Activated CD4-positive, alpha-beta T cell treated with anti-CD3 and anti-CD28 coated beads, Interleukin-10, Interleukin-2, amounts not matched to agents 100 ng/mL and 50 ng/mL, durations not matched to agents 16 hours and 8 hours (primary cell): ENCODE measurements at regions not wholly inside any gene's neighbourhood (a gene's known extent, or its start where the extent isn't known, plus 50 kb on each side); places are given as distances from the start of the nearest gene placed in this dataset.
A peak's percentile ranks its signal among the peaks of the same experiment; 100 is the strongest.
"Not testable (repeated sequence)": the region's sequence is repeated elsewhere in the genome, so short reads cannot be mapped to it uniquely, and the experiment has no call there.

Experiments used
- DNase-seq: peaks from one replicate; pipeline ENCODE4 v3.0.0-alpha.2; 2020

DNA sequence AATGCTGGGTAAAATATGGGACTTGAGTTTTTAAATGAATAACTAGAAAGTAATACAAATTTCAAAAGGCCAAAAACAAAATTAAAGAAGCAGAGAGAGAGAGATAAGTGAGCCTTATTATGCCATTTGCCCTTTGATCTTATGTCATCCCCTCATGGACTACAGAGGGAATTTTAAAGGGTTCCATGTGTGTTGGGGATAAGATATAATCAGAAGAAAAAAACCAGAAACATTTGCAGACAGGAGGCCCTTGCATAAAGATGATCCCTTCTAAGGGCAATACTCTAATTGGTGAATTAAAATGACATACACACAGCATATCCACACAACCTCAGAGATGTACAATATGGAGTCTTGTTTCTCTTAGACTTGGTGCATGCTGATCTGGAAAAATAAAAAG is 406.6 kb upstream of the LARGE1 start:
- DNase-seq, result no peak

DNA sequence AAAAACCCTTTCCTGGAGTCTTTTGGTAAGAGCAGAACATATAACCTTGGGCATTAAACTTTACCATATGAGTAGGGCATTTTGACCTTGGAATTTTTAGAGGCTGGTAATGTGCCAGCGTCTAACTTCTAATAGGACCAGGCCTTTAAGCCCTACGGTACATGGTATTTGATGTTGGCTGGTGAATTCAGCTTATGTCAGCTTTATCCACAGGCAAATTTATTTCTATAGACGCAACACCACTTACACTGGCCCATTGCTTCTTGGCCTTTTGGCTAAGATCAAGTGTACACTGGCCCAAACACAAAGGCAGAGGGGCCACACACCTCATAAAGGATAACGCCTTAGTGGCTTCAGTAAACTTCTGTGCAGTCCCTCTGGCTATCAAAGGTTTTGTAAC is 410.2 kb upstream of the LARGE1 start:
- DNase-seq, result no peak

DNA sequence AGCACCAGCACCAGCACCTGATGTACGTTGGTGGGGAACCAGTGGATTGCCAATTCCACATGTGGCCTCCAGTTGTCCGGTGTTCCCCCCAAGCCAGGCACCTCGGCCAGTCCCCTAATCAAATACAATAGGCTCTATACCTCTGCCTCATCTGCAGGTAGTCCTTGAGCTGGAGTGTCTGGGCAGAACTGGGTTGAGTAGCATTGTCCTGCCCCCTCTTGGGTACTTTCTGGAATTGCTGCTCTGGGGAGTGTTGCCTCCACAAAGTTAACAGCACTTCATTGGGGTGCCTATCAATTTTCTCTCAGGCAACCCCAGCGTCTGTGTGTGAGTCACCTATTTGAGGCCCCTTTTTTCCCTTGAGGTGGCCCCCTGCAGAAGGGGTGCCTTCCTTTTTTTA is 413.0 kb upstream of the LARGE1 start:
- no peak for DNase-seq

DNA sequence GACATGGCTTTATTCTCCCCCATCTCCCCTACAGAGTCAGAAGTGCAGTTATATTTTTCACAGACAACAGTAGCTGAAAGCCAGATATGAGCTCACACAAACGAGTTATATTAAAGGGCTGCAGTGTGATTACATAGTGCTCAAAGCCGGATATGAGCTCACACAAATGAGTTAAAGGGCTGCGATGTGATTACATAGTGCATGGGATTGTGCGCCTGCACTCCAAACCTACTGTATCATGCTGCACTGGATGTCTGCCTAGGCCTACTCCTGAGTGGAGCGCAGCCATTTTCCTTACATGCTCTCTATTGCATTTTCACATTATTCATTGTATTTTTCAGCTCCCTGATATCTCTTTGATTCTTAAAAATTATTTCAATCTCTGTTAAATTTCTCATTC is 414.6 kb upstream of the LARGE1 start:
- no peak for DNase-seq

DNA sequence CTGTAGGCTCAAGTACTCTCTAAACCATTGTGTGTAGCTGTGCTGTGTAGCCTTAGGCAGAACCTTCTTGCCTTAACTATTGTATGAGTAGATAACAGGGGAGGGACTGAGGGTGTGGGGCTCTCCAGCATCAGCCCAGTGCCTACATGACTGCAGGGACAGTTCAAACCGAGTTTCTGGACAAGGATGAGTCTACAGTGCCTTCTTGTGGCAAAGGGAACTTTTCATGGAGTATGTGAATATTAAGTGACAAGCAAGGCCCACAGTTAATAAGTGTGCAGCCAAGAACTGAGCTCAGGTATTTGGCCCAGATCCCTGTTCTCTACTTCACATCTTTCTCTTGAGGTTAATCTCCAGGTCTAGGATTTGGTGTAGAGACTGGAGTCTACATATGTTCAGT is 424.4 kb upstream of the LARGE1 start:
- DNase-seq, result no peak

DNA sequence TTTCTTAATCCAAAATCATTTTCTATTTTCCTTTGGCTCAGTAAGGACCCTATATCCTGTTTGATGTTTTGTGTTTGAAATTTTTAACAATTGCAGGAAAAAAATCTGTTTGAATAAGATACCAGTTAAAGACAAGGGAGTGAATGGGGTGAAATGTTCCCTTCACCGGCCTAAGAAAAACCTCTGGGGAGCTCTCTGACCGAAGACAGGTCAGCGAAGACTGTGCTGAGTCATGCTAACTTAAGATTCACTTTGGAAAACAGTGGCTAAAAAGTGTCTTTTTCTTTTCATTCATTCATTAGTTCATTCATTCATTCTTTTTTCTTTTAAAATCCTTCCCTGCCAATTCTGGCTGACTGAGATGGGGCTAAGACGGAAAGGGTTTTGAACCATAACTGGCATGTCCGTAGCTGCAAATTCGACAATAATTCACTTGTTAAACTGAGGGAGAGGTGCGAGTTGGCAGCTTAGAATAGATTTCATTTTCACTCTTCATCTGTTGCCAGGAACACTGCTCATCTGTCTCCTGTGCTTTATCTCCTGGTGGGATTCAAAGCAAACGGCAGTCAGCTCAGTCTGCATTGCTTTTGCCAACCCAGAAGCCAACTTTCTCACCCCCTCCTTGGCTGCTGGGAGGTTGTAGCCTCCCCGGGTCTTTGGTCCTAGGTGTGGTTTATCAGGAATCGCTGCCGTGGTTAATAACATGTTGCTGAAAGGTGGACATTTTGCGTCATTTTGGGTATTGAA is 434.0 kb upstream of the LARGE1 start:
- no peak for DNase-seq

DNA sequence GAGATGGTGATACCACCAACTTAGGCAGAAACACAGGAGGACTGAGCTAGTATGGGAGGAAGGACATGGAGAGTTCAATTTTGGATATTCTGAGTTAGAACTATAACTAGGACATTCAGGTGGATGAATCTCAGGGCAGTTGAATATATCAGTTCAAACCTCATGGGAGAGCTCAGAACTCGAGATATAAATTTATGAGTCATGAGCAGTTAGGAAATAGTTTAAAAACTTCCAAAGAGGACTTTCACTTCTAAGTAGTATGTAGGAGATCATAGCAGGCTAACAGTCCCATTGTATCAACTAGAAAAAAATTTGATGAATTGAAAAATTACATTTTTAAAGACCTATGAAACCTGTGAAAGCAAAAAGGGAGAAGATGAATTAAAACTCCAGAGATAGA is 436.2 kb upstream of the LARGE1 start:
- no peak for DNase-seq

DNA sequence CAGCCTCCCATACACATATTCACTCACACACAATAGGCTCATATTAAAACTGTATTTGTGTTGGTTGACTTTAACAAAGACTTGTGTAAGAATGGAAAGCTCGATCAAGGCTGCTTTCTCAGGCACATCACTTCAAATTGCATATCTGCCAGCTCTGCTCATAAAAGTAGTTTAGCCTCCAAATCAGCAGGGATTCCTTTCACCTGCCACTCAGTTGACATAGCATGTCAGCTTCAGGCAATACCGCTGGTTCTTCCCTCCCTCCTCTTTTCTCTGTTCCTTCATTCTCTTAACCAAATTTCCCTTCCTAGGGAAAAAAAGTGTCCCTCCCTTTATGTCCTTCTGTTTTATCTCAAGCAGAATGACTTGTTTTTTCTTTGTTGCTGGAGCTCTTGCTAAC is 450.4 kb upstream of the LARGE1 start:
- DNase-seq, result no peak

DNA sequence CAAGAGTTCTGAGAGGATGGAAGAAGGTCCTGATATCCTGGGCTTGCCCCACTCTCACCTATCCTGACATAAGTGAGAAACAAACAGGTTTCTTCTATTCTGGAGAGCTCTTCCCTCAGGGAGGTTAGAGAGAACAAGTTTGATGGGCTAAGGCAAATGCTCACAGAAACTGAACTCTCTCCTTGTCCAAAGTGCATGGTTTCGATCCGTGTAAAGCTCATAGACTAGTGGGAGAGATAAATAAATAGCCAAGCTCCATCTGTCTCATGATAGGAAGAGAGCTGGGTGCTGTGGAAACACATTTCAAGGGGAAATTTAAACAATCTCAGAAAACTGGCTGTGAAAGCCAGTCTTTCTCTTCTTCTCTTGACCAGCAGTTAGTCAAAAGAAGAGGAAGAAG is 459.5 kb upstream of the LARGE1 start:
- no peak for DNase-seq

DNA sequence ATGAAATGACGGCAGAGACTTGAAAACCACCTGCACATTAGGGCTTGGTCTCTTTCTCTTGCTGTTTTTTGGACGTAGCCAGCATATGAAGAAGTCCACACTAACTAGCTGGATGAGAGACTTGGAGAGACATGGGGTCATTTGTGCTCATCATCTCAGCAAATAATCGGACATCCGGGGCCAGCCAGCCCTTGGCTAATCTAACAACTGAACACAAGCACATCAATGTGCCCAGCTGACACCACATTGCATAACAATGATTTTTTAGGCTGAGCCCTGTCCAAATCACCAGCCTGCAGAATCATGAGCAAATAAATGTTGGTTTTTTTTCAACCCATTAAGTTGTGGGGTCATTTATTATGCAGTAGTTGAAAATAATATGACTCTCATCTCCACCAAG is 460.3 kb upstream of the LARGE1 start:
- DNase-seq, result no peak

DNA sequence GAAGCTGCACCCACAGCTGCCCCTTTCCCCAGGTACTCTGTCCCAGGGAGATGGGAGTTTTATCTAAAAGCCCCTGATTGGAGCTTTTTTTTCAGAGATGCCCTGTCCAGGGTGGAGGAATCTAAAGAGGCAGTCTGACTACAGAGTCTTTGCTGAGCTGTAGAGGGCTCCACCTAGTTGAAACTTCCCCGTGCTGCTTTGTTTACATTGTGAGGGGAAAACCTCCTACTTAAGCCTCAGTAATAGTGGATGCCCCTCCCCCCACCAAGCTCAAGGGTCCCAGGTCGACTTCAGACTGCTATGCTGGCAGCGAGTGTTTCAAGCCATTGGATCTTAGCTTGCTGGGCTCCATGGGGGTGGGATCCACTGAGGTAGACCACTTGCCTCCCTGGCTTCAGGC is 470.1 kb upstream of the LARGE1 start:
- no peak for DNase-seq

DNA sequence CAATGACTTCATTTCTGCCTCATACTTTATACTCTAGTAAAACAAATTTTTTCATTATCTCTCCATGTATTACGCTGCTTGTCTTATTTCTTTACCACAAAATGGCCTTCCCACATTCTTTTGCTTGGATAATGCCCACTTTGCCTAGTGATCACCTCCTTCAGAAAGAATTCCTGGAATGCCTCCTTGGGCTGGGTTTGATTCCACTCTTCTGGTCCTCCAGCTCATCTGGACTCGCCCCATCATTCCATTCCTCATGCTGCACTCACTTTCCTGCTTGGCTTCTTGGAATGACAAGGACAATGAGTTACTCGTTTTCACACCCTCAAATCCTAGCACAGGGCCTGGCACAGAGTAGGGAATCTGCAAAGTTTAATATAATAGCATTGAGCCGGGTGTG is 475.1 kb upstream of the LARGE1 start:
- DNase-seq, result no peak

DNA sequence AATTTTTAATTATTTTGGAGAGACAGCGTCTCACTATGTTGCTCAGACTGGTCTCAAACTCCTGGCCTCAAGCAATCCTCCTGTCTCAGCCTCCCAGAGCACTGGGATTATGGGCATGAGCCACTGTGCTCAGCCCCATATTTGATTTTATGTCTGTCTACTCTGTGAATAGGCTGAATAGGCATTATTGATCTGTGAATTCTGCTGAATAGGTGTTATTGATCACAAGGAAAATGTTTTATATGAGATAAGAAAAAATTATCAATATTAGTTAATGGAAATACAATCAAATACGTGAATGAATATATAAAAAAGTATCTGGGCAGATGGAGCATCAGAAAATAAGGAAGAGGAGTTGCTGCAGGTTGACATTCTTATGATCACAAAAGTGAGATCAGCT is 483.4 kb upstream of the LARGE1 start:
- DNase-seq, result no peak

DNA sequence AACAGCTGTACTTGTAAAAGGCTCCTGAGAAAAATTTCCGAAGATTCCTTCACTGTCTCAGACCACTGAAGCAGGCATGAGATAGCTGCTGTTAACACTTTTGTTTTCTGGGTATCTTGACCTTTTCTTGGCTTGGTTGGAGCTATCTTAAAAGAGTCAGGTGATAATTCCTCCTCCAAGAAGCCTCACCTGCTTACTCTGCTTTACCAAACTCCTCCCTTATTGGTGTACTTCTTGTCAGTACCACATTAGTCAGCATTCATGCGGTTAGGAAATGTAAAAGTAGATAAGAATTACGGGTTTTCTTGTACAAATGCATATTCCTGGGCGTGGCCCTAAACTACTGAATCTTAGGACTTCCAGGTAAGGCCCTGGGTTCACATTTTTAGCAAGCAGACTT is 489.8 kb upstream of the LARGE1 start:
- DNase-seq, result no peak

DNA sequence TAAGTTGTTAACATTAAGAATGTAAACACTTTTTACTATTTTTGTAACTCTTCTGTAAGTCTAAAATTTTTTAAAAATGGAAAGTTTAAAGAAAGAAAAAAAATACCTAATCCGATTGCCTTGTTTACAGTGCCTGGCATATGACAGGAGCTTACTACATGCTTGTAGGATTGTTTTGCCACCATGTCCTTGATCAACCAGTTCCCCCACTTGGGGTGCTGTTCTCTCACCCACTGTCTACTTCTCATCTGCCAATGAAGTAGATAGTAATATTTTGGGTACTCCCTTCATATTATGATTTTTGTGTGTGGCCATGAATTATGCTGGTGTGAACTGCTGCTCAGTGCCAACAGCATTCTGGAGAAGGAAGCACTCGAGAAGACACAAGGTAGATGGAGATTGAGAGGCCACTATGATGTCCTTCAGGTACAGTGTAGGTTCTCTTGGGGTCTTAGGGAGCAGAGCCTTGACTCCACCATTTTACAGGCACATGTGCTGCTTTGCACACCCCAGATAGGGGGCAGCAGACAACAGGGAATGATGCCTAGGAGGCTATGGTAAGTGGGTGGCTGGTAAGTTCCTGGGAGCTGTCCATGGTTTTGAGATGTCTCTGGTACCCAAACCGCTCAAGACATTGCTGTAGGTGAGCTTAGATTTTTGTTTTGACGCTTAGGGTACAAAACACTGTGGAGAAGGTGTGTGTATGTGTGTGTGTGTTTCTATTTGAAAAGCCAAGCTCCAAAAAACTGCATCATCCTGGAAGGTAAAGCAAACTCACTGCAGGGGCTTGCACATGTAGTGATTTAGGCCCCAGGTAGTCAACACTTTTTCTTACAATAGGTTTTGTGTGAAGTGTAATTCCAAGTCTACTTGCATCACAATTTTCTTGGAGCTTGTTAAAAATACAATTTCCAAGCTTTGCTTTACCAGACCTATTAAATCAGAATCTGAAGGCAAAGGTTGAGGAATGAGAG is 494.5 kb upstream of the LARGE1 start:
- peak; percentile 62 for DNase-seq

DNA sequence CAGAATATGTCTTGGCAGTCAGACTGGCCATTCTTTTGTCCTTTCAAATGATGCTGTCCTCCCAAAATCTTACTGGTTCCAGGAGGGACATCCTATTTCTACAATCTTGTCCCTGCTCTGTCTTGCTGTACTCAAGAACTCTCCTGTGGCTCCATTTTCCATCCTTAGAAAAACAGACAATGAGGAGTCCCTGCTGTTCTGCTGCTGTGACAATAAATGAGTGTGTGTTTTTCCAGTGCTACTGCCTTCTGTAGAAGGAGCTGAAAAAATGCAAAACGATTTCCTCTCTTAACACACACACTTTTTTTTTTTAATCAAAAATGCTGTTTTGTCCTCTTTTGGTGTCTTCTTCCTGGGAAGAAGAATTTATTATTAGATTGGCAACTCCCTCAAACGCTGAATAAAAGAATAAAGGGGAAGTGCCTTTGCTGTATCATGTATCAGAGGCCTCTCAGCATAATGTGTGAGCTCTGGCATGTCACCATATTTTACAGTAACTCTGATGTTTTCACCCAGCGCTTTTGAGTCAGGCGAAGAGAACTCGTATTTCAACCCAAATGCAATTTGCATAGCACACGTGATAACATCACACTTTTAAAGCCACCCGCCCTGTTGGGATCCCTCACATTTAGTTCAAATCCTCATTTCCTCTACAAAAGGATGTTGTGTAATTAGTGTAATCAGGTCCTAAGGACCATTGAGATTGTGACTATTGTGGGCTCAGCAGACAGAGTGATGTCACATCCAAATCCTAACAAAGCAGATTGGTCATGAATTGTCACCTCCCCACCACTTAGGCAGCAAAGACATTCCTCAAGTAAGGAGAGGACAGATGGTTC is 496.0 kb upstream of the LARGE1 start:
- DNase-seq, result no peak

DNA sequence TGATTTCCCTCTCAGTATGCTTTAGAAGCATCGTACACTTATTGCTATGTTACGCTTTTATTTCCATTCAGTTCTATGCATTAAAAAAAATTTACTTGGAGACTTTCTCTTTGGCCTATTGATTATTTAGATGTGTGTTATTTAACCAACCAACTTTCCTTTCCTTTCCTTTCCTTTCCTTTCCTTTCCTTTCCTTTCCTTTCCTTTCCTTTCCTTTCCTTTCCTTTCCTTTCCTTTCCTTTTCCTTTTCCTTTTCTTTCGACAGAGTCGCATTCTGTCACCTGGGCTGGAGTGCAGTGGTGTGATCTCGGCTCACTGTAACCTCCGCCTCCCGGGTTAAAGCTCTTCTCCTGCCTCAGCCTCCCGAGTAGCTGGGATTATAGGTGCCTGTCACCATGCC is 502.7 kb upstream of the LARGE1 start:
- not testable (repeated sequence) for DNase-seq

DNA sequence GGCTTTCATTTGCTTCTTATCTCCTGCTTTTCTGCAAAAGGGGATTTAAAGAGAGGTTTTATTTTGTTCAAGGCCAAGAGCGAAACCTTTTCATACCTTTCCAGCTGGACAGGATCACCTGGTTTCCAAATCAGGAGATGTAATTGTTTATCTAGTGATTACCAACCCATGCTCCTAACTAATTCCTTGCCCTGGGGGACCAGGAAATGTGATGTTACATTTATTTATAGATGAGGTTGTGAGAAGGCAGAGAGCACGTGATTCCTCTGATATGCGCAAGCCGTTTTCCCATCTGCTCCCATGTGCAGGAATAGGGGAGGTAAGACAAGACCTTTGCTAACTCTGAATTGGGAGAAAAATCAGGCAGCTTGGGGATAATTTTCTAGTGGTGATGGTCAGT is 507.2 kb upstream of the LARGE1 start:
- DNase-seq, result no peak

DNA sequence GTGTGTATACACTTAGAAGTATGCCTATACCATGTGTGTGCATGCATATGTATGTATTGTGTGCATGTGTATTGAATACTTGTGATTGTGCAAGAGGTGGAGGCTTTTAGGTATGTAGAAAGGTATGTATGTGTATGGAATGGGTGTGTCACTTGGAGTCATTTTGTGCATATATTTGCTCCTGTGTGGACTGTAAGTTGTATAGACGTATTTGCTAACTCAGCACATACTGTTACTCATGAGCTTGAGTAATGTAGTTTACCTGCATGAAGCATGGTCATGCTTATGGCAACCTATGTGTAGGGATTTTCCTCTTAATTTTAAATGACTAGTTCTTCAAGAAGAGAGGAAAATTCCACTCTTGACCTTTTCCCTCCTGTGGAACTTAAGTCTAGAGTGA is 507.6 kb upstream of the LARGE1 start:
- no peak for DNase-seq

DNA sequence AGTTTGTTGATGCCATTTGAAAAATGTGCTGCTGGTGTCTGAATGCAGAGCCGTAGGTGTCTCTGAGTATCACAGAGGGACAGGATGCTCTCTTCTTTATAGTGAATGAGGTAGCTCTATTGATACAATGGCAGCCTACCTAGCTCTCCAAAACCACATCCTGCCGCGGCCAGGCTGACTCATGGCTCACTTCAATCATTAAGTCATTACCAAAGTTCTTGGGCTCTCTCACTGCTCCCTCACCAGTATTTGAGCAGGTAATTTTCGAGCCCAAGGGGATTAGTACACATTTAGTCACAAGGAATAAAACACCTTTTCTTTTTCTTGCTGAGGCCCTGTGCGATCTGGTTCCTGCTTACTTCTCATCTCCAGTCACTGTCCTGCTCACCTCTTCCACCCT is 509.0 kb upstream of the LARGE1 start:
- peak; percentile 23 for DNase-seq

DNA sequence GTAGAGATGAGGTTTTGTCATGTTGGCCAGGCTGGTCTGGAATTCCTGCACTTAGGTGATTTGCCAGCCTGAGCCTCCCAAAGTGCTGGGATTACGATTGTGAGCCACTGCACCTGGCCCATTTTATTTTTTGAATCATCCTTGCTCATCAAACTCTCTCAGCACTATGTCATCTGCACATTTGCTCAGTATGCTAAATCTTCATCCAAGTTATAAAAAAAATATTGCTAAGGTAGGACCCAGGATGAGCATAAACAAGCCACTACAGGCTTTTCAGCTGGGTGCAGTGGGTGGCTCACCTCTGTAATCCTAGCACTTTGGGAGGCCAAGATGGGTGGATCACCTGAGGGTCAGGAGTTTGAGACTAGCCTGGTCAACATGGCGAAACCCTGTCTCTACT is 510.1 kb upstream of the LARGE1 start:
- no peak for DNase-seq

DNA sequence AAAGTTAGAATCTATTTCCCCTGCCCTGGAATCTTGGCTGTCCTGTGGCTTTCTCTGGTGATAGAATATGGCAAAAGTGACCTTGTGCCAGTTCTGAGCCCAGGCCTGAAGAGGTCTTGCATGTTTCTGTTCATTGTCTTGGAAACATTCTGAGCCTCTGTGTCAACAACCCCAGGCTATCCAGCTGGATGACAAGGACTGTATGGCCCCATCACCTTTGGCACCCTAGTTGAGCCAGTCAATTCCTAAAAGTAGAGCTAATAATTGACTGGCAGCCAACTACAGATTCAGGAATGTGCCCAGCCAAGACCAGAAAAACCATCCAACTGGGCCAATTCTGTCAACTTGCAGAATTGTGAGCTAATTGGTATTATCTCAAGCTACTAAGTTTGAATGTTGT is 514.1 kb upstream of the LARGE1 start:
- no peak for DNase-seq

DNA sequence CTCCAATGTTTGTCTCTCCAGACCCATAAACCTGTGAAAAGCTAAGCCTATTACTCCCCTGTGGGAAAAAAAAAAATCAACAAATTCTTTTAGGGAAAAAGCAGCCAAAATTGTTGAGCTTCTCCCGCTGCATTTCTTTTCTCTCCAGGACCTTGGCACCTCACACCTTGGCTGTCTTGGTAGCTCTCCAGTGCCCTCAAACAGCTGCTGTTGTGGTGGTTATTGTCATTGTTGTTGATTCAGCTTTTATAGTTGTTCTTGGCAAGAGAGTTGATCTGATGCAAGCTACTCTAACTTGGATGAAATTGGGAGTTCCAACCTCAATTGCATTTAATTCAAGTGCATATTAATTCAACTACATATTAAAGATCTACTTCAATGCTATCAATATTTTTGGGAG is 516.9 kb upstream of the LARGE1 start:
- no peak for DNase-seq
